Naive thymus-derived CD8-positive, alpha-beta T cell (primary cell): ENCODE measurements at regions not wholly inside any gene's neighbourhood (a gene's known extent, or its start where the extent isn't known, plus 50 kb on each side); places are given as distances from the start of the nearest gene placed in this dataset.

ENCODE experiments used
- ATAC-seq, 2 donors: fragments of 150-1000 bp; cut with Tn5 transposase in 1 of 2; sonication (Bioruptor Pico), chemical (Tn5 transposase) in 1 of 2; 1 replicate in 1 of 2; 2 replicates in 1 of 2; pipeline ENCODE4 v1.10.0; 2021; ENCODE audit warnings: mild to moderate bottlenecking in 2 of 2, moderate library complexity in 2 of 2
- POLR2A ChIA-PET: fragments of 350-600 bp; sonication (Branson Sonifier 250); formaldehyde crosslinking; loops from one replicate; lab custom pipeline; 2021; ENCODE audit warnings: antibody characterized with exemption; lab: Charles Lee
- DNase-seq, 10 donors: peaks; one replicate each; pipeline versions ENCODE4 v3.0.0 to v3.0.0-alpha.2; 2020 to 2022
- H3K27ac Mint-ChIP-seq, 10 donors: one replicate each; pipeline ENCODE4 v1.8.0; 2020 to 2022; ENCODE audit warnings: mild to moderate bottlenecking in 10 of 10, mixed read lengths in 10 of 10, moderate library complexity in 4 of 10, inconsistent platforms in 1 of 10
- H3K27me3 Mint-ChIP-seq, 5 donors: one replicate each; pipeline ENCODE4 v1.8.0; 2021 to 2022; ENCODE audit warnings: mixed read lengths in 5 of 5
- H3K36me3 Mint-ChIP-seq, 3 donors: one replicate each; pipeline ENCODE4 v1.8.0; 2020 to 2022; ENCODE audit warnings: mixed read lengths in 3 of 3, mild to moderate bottlenecking in 2 of 3, inconsistent platforms in 1 of 3
- H3K4me1 Mint-ChIP-seq, 4 donors: one replicate each; pipeline ENCODE4 v1.8.0; 2021 to 2022; ENCODE audit warnings: mixed read lengths in 4 of 4
- H3K4me3 Mint-ChIP-seq, 10 donors: one replicate each; pipeline ENCODE4 v1.8.0; 2020 to 2022; ENCODE audit warnings: mild to moderate bottlenecking in 10 of 10, mixed read lengths in 10 of 10, moderate library complexity in 6 of 10, inconsistent platforms in 1 of 10
- H3K9me3 Mint-ChIP-seq, 9 donors: one replicate each; pipeline ENCODE4 v1.8.0; 2020 to 2022; ENCODE audit warnings: mixed read lengths in 9 of 9, mild to moderate bottlenecking in 3 of 9, inconsistent platforms in 1 of 9, moderate library complexity in 1 of 9

- H3K27me3 Mint-ChIP-seq, result peaks cover 0 to 2% (median 0%) of the 10 kb centered on the region in 5 donors
- no peaks in the 10 kb centered on the region for H3K9me3 Mint-ChIP-seq
- POLR2A ChIA-PET, result no interaction called here
- DNase-seq (no peak), ATAC-seq (no peak)
- no peaks in the 10 kb centered on the region for H3K36me3 Mint-ChIP-seq
- H3K4me3 Mint-ChIP-seq, result no peak overlapping the region
- H3K4me1 Mint-ChIP-seq, result peaks cover 0 to 1% (median under 1%) of the 10 kb centered on the region in 4 donors
- no peak overlapping the region for H3K27ac Mint-ChIP-seq
Measured at GRCh38 chr13:99666146-99666805, 165.0 kb downstream of the TM9SF2 start.

- H3K27ac Mint-ChIP-seq, result no peak overlapping the region
- peaks cover 0 to 2% (median 0%) of the 10 kb centered on the region in 5 donors for H3K27me3 Mint-ChIP-seq
- ATAC-seq, result no peak
- no peak overlapping the region for H3K4me3 Mint-ChIP-seq
- no peaks in the 10 kb centered on the region for H3K36me3 Mint-ChIP-seq
- POLR2A ChIA-PET, result no interaction called here
- DNase-seq, result no peak
- peaks cover 0 to 1% (median under 1%) of the 10 kb centered on the region in 4 donors for H3K4me1 Mint-ChIP-seq
- H3K9me3 Mint-ChIP-seq, result no peaks in the 10 kb centered on the region
Measured at GRCh38 chr13:99665711-99666110, 164.4 kb downstream of the TM9SF2 start.

- Mint-ChIP-seq H3K9me3 (no peaks in the 10 kb centered on the region), H3K36me3 (no peaks in the 10 kb centered on the region), H3K4me3 (no peak overlapping the region), H3K4me1 (peaks cover 5 to 19% (median 18%) of the 10 kb centered on the region in 4 donors), H3K27me3 (peaks cover 0 to 2% (median 0%) of the 10 kb centered on the region in 5 donors), H3K27ac (peak overlapping the region in 1 of 10 donors; percentile 37)
- DNase-seq (no peak), ATAC-seq (no peak)
- POLR2A ChIA-PET, result no interaction called here
Measured at GRCh38 chr13:99663908-99664307, 162.6 kb downstream of the TM9SF2 start.

- DNase-seq (no peak), ATAC-seq (no peak)
- Mint-ChIP-seq H3K36me3 (no peaks in the 10 kb centered on the region), H3K4me1 (peaks cover 5 to 24% (median 23%) of the 10 kb centered on the region in 4 donors), H3K27ac (no peak overlapping the region), H3K9me3 (no peaks in the 10 kb centered on the region), H3K4me3 (no peak overlapping the region), H3K27me3 (peaks cover 0 to 2% (median 0%) of the 10 kb centered on the region in 5 donors)
- POLR2A ChIA-PET, result no interaction called here
Measured at GRCh38 chr13:99663185-99663825, 162.0 kb downstream of the TM9SF2 start.

GRCh38 chr13:99662678-99663077 lies 161.4 kb downstream of the TM9SF2 start:
- Mint-ChIP-seq H3K27ac (peak overlapping the region in 1 of 10 donors; percentile 87), H3K4me1 (peaks cover 7 to 29% (median 27%) of the 10 kb centered on the region in 4 donors), H3K27me3 (peaks cover 0 to 2% (median 0%) of the 10 kb centered on the region in 5 donors), H3K9me3 (no peaks in the 10 kb centered on the region), H3K36me3 (no peaks in the 10 kb centered on the region), H3K4me3 (no peak overlapping the region)
- POLR2A ChIA-PET, result no interaction called here
- no peak for ATAC-seq
- DNase-seq, result no peak

GRCh38 chr13:99661791-99662190 lies 160.5 kb downstream of the TM9SF2 start:
- DNase-seq, result no peak
- Mint-ChIP-seq H3K27ac (peak overlapping the region in 5 of 10 donors; percentile 2 to 86 (median 50)), H3K9me3 (no peaks in the 10 kb centered on the region), H3K4me1 (peaks cover 7 to 38% (median 35%) of the 10 kb centered on the region in 4 donors), H3K27me3 (peaks cover 0 to 2% (median 0%) of the 10 kb centered on the region in 5 donors), H3K4me3 (no peak overlapping the region), H3K36me3 (no peaks in the 10 kb centered on the region)
- POLR2A ChIA-PET, result no interaction called here
- no peak for ATAC-seq

- POLR2A ChIA-PET, result interaction anchor here (2.0 kb wide), 1 partner anchor 9 kb away, joined by 8 read pairs; no protein-coding TSS in a partner anchor
- DNase-seq, result no peak
- Mint-ChIP-seq H3K27me3 (peaks cover 0 to 1% (median 0%) of the 10 kb centered on the region in 5 donors), H3K27ac (peak overlapping the region in 9 of 10 donors; percentile 66 to 99 (median 94)), H3K36me3 (no peaks in the 10 kb centered on the region), H3K4me1 (peaks cover 11 to 53% (median 50%) of the 10 kb centered on the region in 4 donors), H3K4me3 (peak overlapping the region in 3 of 10 donors; percentile 14 to 52 (median 30)), H3K9me3 (no peaks in the 10 kb centered on the region)
- ATAC-seq, result no peak
Measured at GRCh38 chr13:99659866-99660554, 158.7 kb downstream of the TM9SF2 start.

- no peak for ATAC-seq
- H3K27ac Mint-ChIP-seq, result peak overlapping the region; percentile 87 to 99 (median 96)
- peaks cover 0 to 1% (median 0%) of the 10 kb centered on the region in 5 donors for H3K27me3 Mint-ChIP-seq
- peak overlapping the region; percentile 75 to 93 (median 83) for H3K4me3 Mint-ChIP-seq
- POLR2A ChIA-PET, result interaction anchor here (0.8 to 3.8 kb wide), 9 partner anchors 10 to 844 kb away, joined by 3 to 26 read pairs (median 5); partner anchors contain the start of gene CLYBL
- peaks cover 11 to 53% (median 50%) of the 10 kb centered on the region in 4 donors for H3K4me1 Mint-ChIP-seq
- no peaks in the 10 kb centered on the region for H3K36me3 Mint-ChIP-seq
- H3K9me3 Mint-ChIP-seq, result no peaks in the 10 kb centered on the region
- DNase-seq, result no peak
Measured at GRCh38 chr13:99659226-99659625, 158.0 kb downstream of the TM9SF2 start.

- ATAC-seq (peak; percentile 49), DNase-seq (peak; percentile 36 to 81 (median 62))
- H3K27me3 Mint-ChIP-seq, result peaks cover 0 to 1% (median 0%) of the 10 kb centered on the region in 5 donors
- H3K4me1 Mint-ChIP-seq, result peaks cover 11 to 53% (median 50%) of the 10 kb centered on the region in 4 donors
- peak overlapping the region; percentile 87 to 99 (median 96) for H3K27ac Mint-ChIP-seq
- H3K9me3 Mint-ChIP-seq, result no peaks in the 10 kb centered on the region
- H3K36me3 Mint-ChIP-seq, result no peaks in the 10 kb centered on the region
- POLR2A ChIA-PET, result interaction anchor here (0.6 to 3.8 kb wide), 24 partner anchors 10 to 1076 kb away, joined by 3 to 26 read pairs (median 4); partner anchors contain the start of genes CLYBL, GGACT, TM9SF2 and TMTC4
- peak overlapping the region; percentile 75 to 93 (median 83) for H3K4me3 Mint-ChIP-seq
Measured at GRCh38 chr13:99658261-99658991, 157.2 kb downstream of the TM9SF2 start.

GRCh38 chr13:99657848-99658260 lies 156.6 kb downstream of the TM9SF2 start:
- Mint-ChIP-seq H3K9me3 (no peaks in the 10 kb centered on the region), H3K27ac (peak overlapping the region; percentile 87 to 99 (median 96)), H3K4me3 (peak overlapping the region; percentile 75 to 93 (median 83)), H3K36me3 (no peaks in the 10 kb centered on the region), H3K27me3 (peaks cover 0 to 1% (median 0%) of the 10 kb centered on the region in 5 donors), H3K4me1 (peaks cover 11 to 53% (median 50%) of the 10 kb centered on the region in 4 donors)
- DNase-seq (peak in 5 of 10 donors; percentile 20 to 69 (median 33)), ATAC-seq (peak; percentile 30 to 36)
- POLR2A ChIA-PET, result interaction anchor here (0.6 to 3.8 kb wide), 22 partner anchors 46 to 1075 kb away, joined by 3 to 26 read pairs (median 4); partner anchors contain the start of genes CLYBL, GGACT, TM9SF2 and TMTC4

- Mint-ChIP-seq H3K4me3 (peak overlapping the region; percentile 75 to 93 (median 83)), H3K4me1 (peaks cover 14 to 53% (median 50%) of the 10 kb centered on the region in 4 donors)
- POLR2A ChIA-PET, result interaction anchor here (0.6 to 3.8 kb wide), 17 partner anchors 51 to 1471 kb away, joined by 3 to 26 read pairs (median 5); partner anchors contain the start of genes CLYBL, GGACT and TMTC4
Measured at GRCh38 chr13:99656844-99657381, 155.6 kb downstream of the TM9SF2 start.

More at GRCh38 chr13:99656844-99657381, 155.6 kb downstream of the TM9SF2 start:
- DNase-seq (peak in 7 of 10 donors; percentile 11 to 77 (median 36)), ATAC-seq (peak; percentile 64 to 75)
- peak overlapping the region; percentile 87 to 99 (median 96) for H3K27ac Mint-ChIP-seq
- H3K9me3 Mint-ChIP-seq, result no peaks in the 10 kb centered on the region
- peaks cover 0 to 1% (median 0%) of the 10 kb centered on the region in 5 donors for H3K27me3 Mint-ChIP-seq
- H3K36me3 Mint-ChIP-seq, result no peaks in the 10 kb centered on the region
